NCI-H146 (cell line): ENCODE measurements at regions not wholly inside any gene's neighbourhood (a gene's known extent, or its start where the extent isn't known, plus 50 kb on each side); places are given as distances from the start of the nearest gene placed in this dataset.

Experiments
- DNase-seq: peaks from one replicate; lab custom pipeline; 2025; lab: John Stamatoyannopoulos, UW

GRCh38 chr1:82279241-82279640, 478.5 kb downstream of the ADGRL2 start:
- no peak for DNase-seq

- DNase-seq = no peak
Observed at GRCh38 chr1:82273816-82274215, 473.1 kb downstream of the ADGRL2 start.

GRCh38 chr1:82269431-82269830, 468.7 kb downstream of the ADGRL2 start:
- no peak for DNase-seq

- DNase-seq = no peak
Observed at GRCh38 chr1:82268826-82269225, 468.1 kb downstream of the ADGRL2 start.

GRCh38 chr1:82266351-82266750, 465.6 kb downstream of the ADGRL2 start:
- DNase-seq = no peak

GRCh38 chr1:82265436-82265835, 464.7 kb downstream of the ADGRL2 start:
- DNase-seq = no peak

- no peak for DNase-seq
Observed at GRCh38 chr1:82264802-82265201, 464.1 kb downstream of the ADGRL2 start.

- no peak for DNase-seq
Observed at GRCh38 chr1:82263396-82263795, 462.7 kb downstream of the ADGRL2 start.

- no peak for DNase-seq
Observed at GRCh38 chr1:82260666-82261065, 459.9 kb downstream of the ADGRL2 start.

GRCh38 chr1:82260051-82260450, 459.3 kb downstream of the ADGRL2 start:
- DNase-seq = peak; percentile 9

GRCh38 chr1:82258887-82259286, 458.2 kb downstream of the ADGRL2 start:
- no peak for DNase-seq

- no peak for DNase-seq
Observed at GRCh38 chr1:82246050-82246449, 445.3 kb downstream of the ADGRL2 start.

GRCh38 chr1:82245345-82246014, 444.7 kb downstream of the ADGRL2 start:
- DNase-seq = no peak

GRCh38 chr1:82240571-82240970, 439.8 kb downstream of the ADGRL2 start:
- no peak for DNase-seq

GRCh38 chr1:82230667-82231066, 429.9 kb downstream of the ADGRL2 start:
- DNase-seq = no peak

GRCh38 chr1:82227306-82228095, 426.8 kb downstream of the ADGRL2 start:
- no peak for DNase-seq

GRCh38 chr1:82226186-82226505, 425.4 kb downstream of the ADGRL2 start:
- DNase-seq = peak; percentile 2

- DNase-seq = no peak
Observed at GRCh38 chr1:82225421-82226185, 424.9 kb downstream of the ADGRL2 start.

GRCh38 chr1:82223091-82223490, 422.4 kb downstream of the ADGRL2 start:
- DNase-seq = no peak

GRCh38 chr1:82221721-82222120, 421.0 kb downstream of the ADGRL2 start:
- no peak for DNase-seq

GRCh38 chr1:82220754-82221153, 420.0 kb downstream of the ADGRL2 start:
- no peak for DNase-seq

- no peak for DNase-seq
Observed at GRCh38 chr1:82219841-82220240, 419.1 kb downstream of the ADGRL2 start.

- DNase-seq = no peak
Observed at GRCh38 chr1:82218846-82219245, 418.1 kb downstream of the ADGRL2 start.
